Testis (tissue), 2 donors: ENCODE measurements at regions not wholly inside any gene's neighbourhood (a gene's known extent, or its start where the extent isn't known, plus 50 kb on each side); places are given as distances from the start of the nearest gene placed in this dataset.

Experiments used
- DNase-seq: peaks from one replicate; pipeline ENCODE4 v3.0.0-alpha.2; 2019
- H3K27ac ChIP-seq, 2 donors: fragments of 200-600 bp; sonication (generic); one replicate each; pipeline ENCODE4 v1.5.1; 2019
- H3K27me3 ChIP-seq: fragments of 200-600 bp; sonication (generic); one replicate; pipeline ENCODE4 v1.5.1; 2019
- H3K36me3 ChIP-seq: fragments of 200-600 bp; sonication (generic); one replicate; pipeline ENCODE4 v1.5.1; 2017; ENCODE audit warnings: low read depth; ENCODE audit errors: missing control alignments
- H3K4me1 ChIP-seq: fragments of 200-600 bp; sonication (generic); one replicate; pipeline ENCODE4 v1.5.1; 2019
- H3K4me3 ChIP-seq, 2 donors: fragments of 200-600 bp; sonication (generic); one replicate each; pipeline ENCODE4 v1.5.1; 2017 to 2019
- H3K9me3 ChIP-seq: fragments of 200-600 bp; sonication (generic); one replicate; pipeline ENCODE4 v1.5.1; 2017
- POLR2A ChIP-seq: fragments of 450-650 bp; IDR thresholded peaks from one replicate; pipeline ENCODE4 v1.6.1; 2017; ENCODE audit warnings: antibody characterized with exemption, mild to moderate bottlenecking, moderate library complexity
- WGBS, 2 donors: methylation state at CpG; one replicate each; pipeline ENCODE4 v1.1.5; 2018; 5-methylcytosine and 5-hydroxymethylcytosine counted together
- intact Hi-C: fragments of 100-400 bp; cut with DNase I; formaldehyde crosslinking; loops from one replicate; pipeline ENCODE4 v1.15.1; 2023; ENCODE audit warnings: low total_unique reads
- TF ChIP-seq, protein P1 (sequence below), 3 experiments: fragments of 450-650 bp in 2 of 3; fragments of 200-600 bp in 1 of 3; sonication (generic) in 1 of 3; IDR thresholded peaks; one replicate each; pipeline ENCODE4 v1.5.1; 2016 to 2019; ENCODE audit warnings: antibody characterized with exemption in 3 of 3, mild to moderate bottlenecking in 2 of 3, moderate library complexity in 1 of 3

- WGBS, 2 donors = 91 to 97% methylated on average over 7 of the region's 7 CpGs
- H3K27ac ChIP-seq = no peak overlapping the region
- H3K9me3 ChIP-seq = no peaks in the 10 kb centered on the region
- H3K36me3 ChIP-seq = no peaks in the 10 kb centered on the region
- no peaks in the 10 kb centered on the region for H3K27me3 ChIP-seq
- TF ChIP-seq POLR2A = no peak
- TF ChIP-seq, protein P1, sequence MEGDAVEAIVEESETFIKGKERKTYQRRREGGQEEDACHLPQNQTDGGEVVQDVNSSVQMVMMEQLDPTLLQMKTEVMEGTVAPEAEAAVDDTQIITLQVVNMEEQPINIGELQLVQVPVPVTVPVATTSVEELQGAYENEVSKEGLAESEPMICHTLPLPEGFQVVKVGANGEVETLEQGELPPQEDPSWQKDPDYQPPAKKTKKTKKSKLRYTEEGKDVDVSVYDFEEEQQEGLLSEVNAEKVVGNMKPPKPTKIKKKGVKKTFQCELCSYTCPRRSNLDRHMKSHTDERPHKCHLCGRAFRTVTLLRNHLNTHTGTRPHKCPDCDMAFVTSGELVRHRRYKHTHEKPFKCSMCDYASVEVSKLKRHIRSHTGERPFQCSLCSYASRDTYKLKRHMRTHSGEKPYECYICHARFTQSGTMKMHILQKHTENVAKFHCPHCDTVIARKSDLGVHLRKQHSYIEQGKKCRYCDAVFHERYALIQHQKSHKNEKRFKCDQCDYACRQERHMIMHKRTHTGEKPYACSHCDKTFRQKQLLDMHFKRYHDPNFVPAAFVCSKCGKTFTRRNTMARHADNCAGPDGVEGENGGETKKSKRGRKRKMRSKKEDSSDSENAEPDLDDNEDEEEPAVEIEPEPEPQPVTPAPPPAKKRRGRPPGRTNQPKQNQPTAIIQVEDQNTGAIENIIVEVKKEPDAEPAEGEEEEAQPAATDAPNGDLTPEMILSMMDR (IDR thresholded peaks at IDR 0.05) = no peak
- no peak for DNase-seq
- intact Hi-C loops = no loop called here
- H3K4me1 ChIP-seq = peaks cover 12% of the 10 kb centered on the region
- no peak overlapping the region for H3K4me3 ChIP-seq
These were observed 76.2 kb downstream of the CLDN34 start for GRCh38 chrX:10043386-10043785.

DNA sequence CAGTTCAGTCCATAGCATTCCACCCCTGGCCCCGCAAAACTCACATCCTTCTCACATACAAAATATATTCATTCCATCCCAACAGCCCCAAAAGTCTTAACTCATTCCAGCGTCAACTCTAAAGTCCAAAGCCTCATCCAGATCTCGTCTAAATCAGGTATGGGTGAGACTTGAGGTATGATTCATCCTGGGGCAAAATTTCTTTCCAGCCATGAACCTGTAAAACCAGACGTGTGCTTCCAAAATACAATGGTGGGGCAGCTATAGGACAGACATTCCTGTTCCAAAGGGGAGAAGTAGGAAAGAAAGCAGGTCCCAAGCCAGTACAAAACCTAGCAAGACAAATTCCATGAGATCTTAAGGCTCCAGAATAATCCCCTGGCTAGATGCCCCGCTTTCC, 76.9 kb downstream of the CLDN34 start:
- TF ChIP-seq, protein P1 (IDR thresholded peaks at IDR 0.05) = no peak
- no peak for TF ChIP-seq POLR2A
- H3K9me3 ChIP-seq = no peaks in the 10 kb centered on the region
- no peaks in the 10 kb centered on the region for H3K36me3 ChIP-seq
- peaks cover 12% of the 10 kb centered on the region for H3K4me1 ChIP-seq
- H3K4me3 ChIP-seq = no peak overlapping the region
- no peak overlapping the region for H3K27ac ChIP-seq
- 88 to 98% methylated on average over 5 of the region's 5 CpGs for WGBS, 2 donors
- H3K27me3 ChIP-seq = no peaks in the 10 kb centered on the region
- no peak for DNase-seq
- intact Hi-C loops = no loop called here

- 36 to 44% methylated on average over 9 to 12 of the region's 13 CpGs for WGBS, 2 donors
These were observed 78.3 kb downstream of the CLDN34 start for GRCh38 chrX:10045327-10046000.

DNA sequence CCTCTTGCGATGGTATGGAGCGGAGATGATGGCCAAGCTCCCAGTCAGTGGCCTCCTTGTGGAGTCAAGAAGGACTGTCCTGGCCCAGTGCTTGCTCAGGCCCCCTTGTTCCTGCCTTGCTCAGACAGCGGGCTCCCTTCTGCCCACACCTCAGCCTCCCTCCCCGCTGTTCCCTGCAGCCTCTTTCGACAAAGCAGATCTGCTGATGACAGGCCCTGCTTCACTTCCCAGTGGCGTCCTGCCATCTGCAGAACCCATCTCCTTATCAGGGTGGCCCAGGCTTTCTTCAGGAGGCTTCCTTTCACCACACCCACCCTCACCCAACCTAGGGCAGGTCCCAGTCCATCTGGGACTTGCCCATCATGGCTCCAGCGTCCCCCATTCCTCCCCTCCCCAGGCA, 80.0 kb downstream of the CLDN34 start:
- Histone ChIP-seq H3K9me3 (no peaks in the 10 kb centered on the region), H3K36me3 (no peaks in the 10 kb centered on the region), H3K27me3 (no peaks in the 10 kb centered on the region), H3K4me3 (no peak overlapping the region), H3K27ac (peak overlapping the region; percentile 4 to 18), H3K4me1 (peaks cover 15% of the 10 kb centered on the region)
- WGBS, 2 donors = 67 to 71% methylated on average over 3 to 7 of the region's 7 CpGs
- DNase-seq = no peak
- intact Hi-C loops = no loop called here
- no peak for TF ChIP-seq POLR2A
- TF ChIP-seq, protein P1 (IDR thresholded peaks at IDR 0.05) = no peak

More at GRCh38 chrX:10045327-10046000, 78.3 kb downstream of the CLDN34 start:
- no peaks in the 10 kb centered on the region for H3K9me3 ChIP-seq
- intact Hi-C loops = no loop called here
- H3K27ac ChIP-seq = peak overlapping the region in 1 of 2 donors; percentile 30
- H3K4me1 ChIP-seq = peaks cover 12% of the 10 kb centered on the region
- no peaks in the 10 kb centered on the region for H3K27me3 ChIP-seq
- no peaks in the 10 kb centered on the region for H3K36me3 ChIP-seq
- no peak for TF ChIP-seq POLR2A
- TF ChIP-seq, protein P1 (IDR thresholded peaks at IDR 0.05) = no peak
- no peak overlapping the region for H3K4me3 ChIP-seq
- DNase-seq = peak; percentile 64

DNA sequence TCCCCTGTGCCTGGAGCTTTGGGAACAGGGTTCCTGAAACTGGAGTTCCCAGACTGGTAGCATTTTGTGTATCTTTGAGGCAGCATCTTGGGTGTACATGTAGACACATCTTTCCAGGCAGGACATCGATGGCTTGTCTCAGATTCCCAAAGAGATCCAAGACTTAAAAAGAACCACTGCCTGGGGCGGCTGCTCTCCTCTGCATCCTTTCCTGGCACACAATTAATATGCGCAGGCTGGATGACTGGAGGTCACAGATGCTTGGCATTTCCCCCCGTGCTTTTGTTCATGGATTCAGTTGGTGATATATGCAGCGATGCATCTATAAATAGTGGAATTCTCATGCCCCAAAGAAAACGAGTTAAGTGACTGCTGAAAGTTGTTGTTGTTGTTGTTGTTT, 80.5 kb downstream of the CLDN34 start:
- Histone ChIP-seq H3K27ac (peak overlapping the region; percentile 4 to 18), H3K27me3 (no peaks in the 10 kb centered on the region), H3K9me3 (no peaks in the 10 kb centered on the region), H3K4me3 (no peak overlapping the region), H3K36me3 (no peaks in the 10 kb centered on the region), H3K4me1 (peaks cover 17% of the 10 kb centered on the region)
- no peak for DNase-seq
- TF ChIP-seq, protein P1 (IDR thresholded peaks at IDR 0.05) = no peak
- TF ChIP-seq POLR2A = no peak
- intact Hi-C loops = no loop called here
- 66 to 70% methylated on average over 6 of the region's 6 CpGs for WGBS, 2 donors
